GM23338 (cell line): ENCODE measurements at regions not wholly inside any gene's neighbourhood (a gene's known extent, or its start where the extent isn't known, plus 50 kb on each side); places are given as distances from the start of the nearest gene placed in this dataset.

Experiments
- ATAC-seq: fragments of 200-7000 bp; cut with Tn5 transposase; 3 replicates; pipeline ENCODE4 v1.9.1; 2020
- DNase-seq: peaks from one replicate; pipeline ENCODE4 v3.0.0-alpha.2; 2015; ENCODE audit warnings: low spot score
- H2AFZ ChIP-seq: fragments of 200-600 bp; sonication (generic); 2 replicates; pipeline ENCODE4 v1.8.0; 2016; ENCODE audit warnings: antibody characterized with exemption, mild to moderate bottlenecking, moderate library complexity
- H3F3A ChIP-seq: fragments of 200-600 bp; sonication (generic); replicated peaks from 2 replicates; pipeline ENCODE4 v1.8.0; 2017; ENCODE audit warnings: antibody characterized with exemption, mixed run types, low read depth
- H3K27ac ChIP-seq: fragments of 200-600 bp; sonication (generic); 2 replicates; pipeline ENCODE4 v1.6.1; 2016; ENCODE audit warnings: low read depth
- H3K27me3 ChIP-seq: fragments of 200-600 bp; sonication (generic); 2 replicates; pipeline ENCODE4 v1.8.0; 2016; ENCODE audit warnings: mild to moderate bottlenecking, mixed run types, moderate library complexity; ENCODE audit not compliant: insufficient read depth
- H3K36me3 ChIP-seq: fragments of 200-600 bp; sonication (generic); 2 replicates; pipeline ENCODE4 v1.8.0; 2016; ENCODE audit warnings: mild to moderate bottlenecking; ENCODE audit not compliant: insufficient read depth
- H3K4me1 ChIP-seq: fragments of 200-600 bp; sonication (generic); 2 replicates; pipeline ENCODE4 v1.8.0; 2016; ENCODE audit warnings: mild to moderate bottlenecking, moderate library complexity; ENCODE audit not compliant: insufficient read depth
- H3K4me2 ChIP-seq: fragments of 200-600 bp; sonication (generic); 2 replicates; pipeline ENCODE4 v1.7.1; 2017; ENCODE audit warnings: mixed run types
- H3K4me3 ChIP-seq: fragments of 200-600 bp; sonication (generic); 2 replicates; pipeline ENCODE4 v1.6.1; 2016; ENCODE audit warnings: mixed run types
- H3K79me2 ChIP-seq: fragments of 200-600 bp; sonication (generic); replicated peaks from 2 replicates; pipeline ENCODE4 v1.8.0; 2017; ENCODE audit warnings: mild to moderate bottlenecking; ENCODE audit not compliant: insufficient read depth
- H3K9me2 ChIP-seq: fragments of 200-600 bp; sonication (generic); 2 replicates; pipeline ENCODE4 v1.8.0; 2017; ENCODE audit not compliant: insufficient read depth
- H4K20me1 ChIP-seq: fragments of 200-600 bp; sonication (generic); replicated peaks from 2 replicates; pipeline ENCODE4 v1.8.0; 2017; ENCODE audit warnings: mild to moderate bottlenecking; ENCODE audit not compliant: insufficient read depth
- H3K27ac Mint-ChIP-seq: 2 replicates; pipeline ENCODE4 v1.8.0; 2020; ENCODE audit warnings: inconsistent platforms, mild to moderate bottlenecking, moderate library complexity, mixed read lengths
- H3K27me3 Mint-ChIP-seq: 3 replicates; pipeline ENCODE4 v1.8.0; 2022; ENCODE audit warnings: low read depth, mild to moderate bottlenecking, moderate library complexity, mixed read lengths, inconsistent platforms; ENCODE audit not compliant: insufficient read depth, poor library complexity
- H3K36me3 Mint-ChIP-seq: 3 replicates; pipeline ENCODE4 v1.8.0; 2021; ENCODE audit warnings: low read depth, mild to moderate bottlenecking, inconsistent platforms, moderate library complexity, mixed read lengths
- H3K4me1 Mint-ChIP-seq: 3 replicates; pipeline ENCODE4 v1.8.0; 2020; ENCODE audit warnings: mild to moderate bottlenecking, inconsistent platforms, mixed read lengths
- H3K4me3 Mint-ChIP-seq: 3 replicates; pipeline ENCODE4 v1.8.0; 2021; ENCODE audit warnings: moderate library complexity, mild to moderate bottlenecking, inconsistent platforms, mixed read lengths
- H3K9me3 Mint-ChIP-seq: 3 replicates; pipeline ENCODE4 v1.8.0; 2020; ENCODE audit warnings: moderate library complexity, mild to moderate bottlenecking, inconsistent platforms, mixed read lengths
- CREB1 ChIP-seq: fragments of 250-450 bp; sonication (Bioruptor Pico); IDR thresholded peaks from 2 replicates; pipeline ENCODE4 v1.5.0; 2020; ENCODE audit warnings: low read depth, mild to moderate bottlenecking, moderate library complexity
- EZH2phosphoT487 ChIP-seq: fragments of 200-600 bp; sonication (generic); IDR thresholded peaks from one replicate; pipeline ENCODE4 v1.8.1; 2018; ENCODE audit warnings: antibody characterized with exemption; ENCODE audit not compliant: unreplicated experiment
- JUNB ChIP-seq: IDR thresholded peaks from one replicate; pipeline ENCODE4 v1.6.1; 2016; ENCODE audit warnings: antibody characterized with exemption; ENCODE audit not compliant: unreplicated experiment
- NANOG ChIP-seq: IDR thresholded peaks from 2 replicates; pipeline ENCODE4 v1.6.1; 2016; ENCODE audit warnings: antibody characterized with exemption, borderline replicate concordance
- POLR2AphosphoS5 ChIP-seq: IDR thresholded peaks from 2 replicates; pipeline ENCODE4 v1.6.1; 2016; ENCODE audit warnings: antibody characterized with exemption, low read depth
- STAT1 ChIP-seq: IDR thresholded peaks from one replicate; pipeline ENCODE4 v1.6.1; 2016; ENCODE audit warnings: antibody characterized with exemption; ENCODE audit not compliant: unreplicated experiment
- ZNF114 ChIP-seq: fragments of 250-450 bp; sonication (Bioruptor Pico); IDR thresholded peaks from 2 replicates; pipeline ENCODE4 v1.5.0; 2020; ENCODE audit warnings: mild to moderate bottlenecking, moderate library complexity
- ZNF331 ChIP-seq: fragments of 250-450 bp; sonication (Bioruptor Pico); IDR thresholded peaks from 2 replicates; pipeline ENCODE4 v1.5.0; 2020; ENCODE audit warnings: low read depth, mild to moderate bottlenecking, moderate library complexity
- TF ChIP-seq, protein P1 (sequence below), 2 experiments: fragments of 200-600 bp in 1 of 2; sonication (generic) in 1 of 2; conservative IDR thresholded peaks; 2 replicates each; pipeline versions ENCODE4 v1.5.1 to v1.6.1; 2016 to 2017; ENCODE audit warnings: antibody characterized with exemption in 2 of 2, low read depth in 2 of 2, mild to moderate bottlenecking in 2 of 2, moderate library complexity in 1 of 2
- TF ChIP-seq, protein P2 (sequence below): fragments of 250-450 bp; sonication (Bioruptor Pico); IDR thresholded peaks from 2 replicates; pipeline ENCODE4 v1.5.0; 2020; ENCODE audit warnings: mild to moderate bottlenecking, moderate library complexity
- TF ChIP-seq, protein P3 (sequence below): IDR thresholded peaks from 2 replicates; pipeline ENCODE4 v1.6.1; 2016; ENCODE audit warnings: antibody characterized with exemption
- TF ChIP-seq, protein P4 (sequence below): IDR thresholded peaks from one replicate; pipeline ENCODE4 v1.6.1; 2018; ENCODE audit warnings: antibody characterized with exemption; ENCODE audit not compliant: unreplicated experiment

DNA sequence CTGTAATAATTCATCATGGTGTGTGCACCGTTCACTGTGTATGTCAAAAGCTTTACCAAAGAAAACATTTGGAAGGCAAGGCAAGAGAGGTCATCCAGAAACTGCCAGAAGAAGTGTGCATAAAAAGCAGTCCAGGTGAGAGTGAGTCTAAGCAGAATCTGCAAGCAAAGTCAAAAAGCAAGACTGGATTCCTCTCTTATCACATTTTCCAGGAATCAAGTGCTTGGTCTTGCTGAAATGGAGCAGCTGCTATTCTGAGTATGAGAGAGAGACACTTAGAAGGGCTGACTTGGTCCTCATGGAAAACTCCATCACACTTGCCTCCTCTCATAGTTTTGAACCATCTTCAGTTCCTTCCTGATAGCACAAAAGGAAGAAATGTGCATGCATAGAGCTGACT is 231.3 kb downstream of the ANAPC1 start:
- H3K4me2 ChIP-seq, result no peak overlapping the region
- H3K27ac ChIP-seq, result no peak overlapping the region
- H3K4me1 Mint-ChIP-seq, result no peaks in the 10 kb centered on the region; the same call in 2 of the 3 replicates
- TF ChIP-seq JUNB (no peak), ZNF331 (CRISPR knock-in tag) (no peak), EZH2phosphoT487 (no peak), ZNF114 (CRISPR knock-in tag) (no peak), POLR2AphosphoS5 (no peak), CREB1 (CRISPR knock-in tag) (no peak), NANOG (no peak), STAT1 (no peak)
- TF ChIP-seq, protein P1, sequence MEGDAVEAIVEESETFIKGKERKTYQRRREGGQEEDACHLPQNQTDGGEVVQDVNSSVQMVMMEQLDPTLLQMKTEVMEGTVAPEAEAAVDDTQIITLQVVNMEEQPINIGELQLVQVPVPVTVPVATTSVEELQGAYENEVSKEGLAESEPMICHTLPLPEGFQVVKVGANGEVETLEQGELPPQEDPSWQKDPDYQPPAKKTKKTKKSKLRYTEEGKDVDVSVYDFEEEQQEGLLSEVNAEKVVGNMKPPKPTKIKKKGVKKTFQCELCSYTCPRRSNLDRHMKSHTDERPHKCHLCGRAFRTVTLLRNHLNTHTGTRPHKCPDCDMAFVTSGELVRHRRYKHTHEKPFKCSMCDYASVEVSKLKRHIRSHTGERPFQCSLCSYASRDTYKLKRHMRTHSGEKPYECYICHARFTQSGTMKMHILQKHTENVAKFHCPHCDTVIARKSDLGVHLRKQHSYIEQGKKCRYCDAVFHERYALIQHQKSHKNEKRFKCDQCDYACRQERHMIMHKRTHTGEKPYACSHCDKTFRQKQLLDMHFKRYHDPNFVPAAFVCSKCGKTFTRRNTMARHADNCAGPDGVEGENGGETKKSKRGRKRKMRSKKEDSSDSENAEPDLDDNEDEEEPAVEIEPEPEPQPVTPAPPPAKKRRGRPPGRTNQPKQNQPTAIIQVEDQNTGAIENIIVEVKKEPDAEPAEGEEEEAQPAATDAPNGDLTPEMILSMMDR (conservative IDR thresholded peaks at IDR 0.05; ENCODE audit: low read depth in 2 of 2), result no peak
- TF ChIP-seq, protein P2, sequence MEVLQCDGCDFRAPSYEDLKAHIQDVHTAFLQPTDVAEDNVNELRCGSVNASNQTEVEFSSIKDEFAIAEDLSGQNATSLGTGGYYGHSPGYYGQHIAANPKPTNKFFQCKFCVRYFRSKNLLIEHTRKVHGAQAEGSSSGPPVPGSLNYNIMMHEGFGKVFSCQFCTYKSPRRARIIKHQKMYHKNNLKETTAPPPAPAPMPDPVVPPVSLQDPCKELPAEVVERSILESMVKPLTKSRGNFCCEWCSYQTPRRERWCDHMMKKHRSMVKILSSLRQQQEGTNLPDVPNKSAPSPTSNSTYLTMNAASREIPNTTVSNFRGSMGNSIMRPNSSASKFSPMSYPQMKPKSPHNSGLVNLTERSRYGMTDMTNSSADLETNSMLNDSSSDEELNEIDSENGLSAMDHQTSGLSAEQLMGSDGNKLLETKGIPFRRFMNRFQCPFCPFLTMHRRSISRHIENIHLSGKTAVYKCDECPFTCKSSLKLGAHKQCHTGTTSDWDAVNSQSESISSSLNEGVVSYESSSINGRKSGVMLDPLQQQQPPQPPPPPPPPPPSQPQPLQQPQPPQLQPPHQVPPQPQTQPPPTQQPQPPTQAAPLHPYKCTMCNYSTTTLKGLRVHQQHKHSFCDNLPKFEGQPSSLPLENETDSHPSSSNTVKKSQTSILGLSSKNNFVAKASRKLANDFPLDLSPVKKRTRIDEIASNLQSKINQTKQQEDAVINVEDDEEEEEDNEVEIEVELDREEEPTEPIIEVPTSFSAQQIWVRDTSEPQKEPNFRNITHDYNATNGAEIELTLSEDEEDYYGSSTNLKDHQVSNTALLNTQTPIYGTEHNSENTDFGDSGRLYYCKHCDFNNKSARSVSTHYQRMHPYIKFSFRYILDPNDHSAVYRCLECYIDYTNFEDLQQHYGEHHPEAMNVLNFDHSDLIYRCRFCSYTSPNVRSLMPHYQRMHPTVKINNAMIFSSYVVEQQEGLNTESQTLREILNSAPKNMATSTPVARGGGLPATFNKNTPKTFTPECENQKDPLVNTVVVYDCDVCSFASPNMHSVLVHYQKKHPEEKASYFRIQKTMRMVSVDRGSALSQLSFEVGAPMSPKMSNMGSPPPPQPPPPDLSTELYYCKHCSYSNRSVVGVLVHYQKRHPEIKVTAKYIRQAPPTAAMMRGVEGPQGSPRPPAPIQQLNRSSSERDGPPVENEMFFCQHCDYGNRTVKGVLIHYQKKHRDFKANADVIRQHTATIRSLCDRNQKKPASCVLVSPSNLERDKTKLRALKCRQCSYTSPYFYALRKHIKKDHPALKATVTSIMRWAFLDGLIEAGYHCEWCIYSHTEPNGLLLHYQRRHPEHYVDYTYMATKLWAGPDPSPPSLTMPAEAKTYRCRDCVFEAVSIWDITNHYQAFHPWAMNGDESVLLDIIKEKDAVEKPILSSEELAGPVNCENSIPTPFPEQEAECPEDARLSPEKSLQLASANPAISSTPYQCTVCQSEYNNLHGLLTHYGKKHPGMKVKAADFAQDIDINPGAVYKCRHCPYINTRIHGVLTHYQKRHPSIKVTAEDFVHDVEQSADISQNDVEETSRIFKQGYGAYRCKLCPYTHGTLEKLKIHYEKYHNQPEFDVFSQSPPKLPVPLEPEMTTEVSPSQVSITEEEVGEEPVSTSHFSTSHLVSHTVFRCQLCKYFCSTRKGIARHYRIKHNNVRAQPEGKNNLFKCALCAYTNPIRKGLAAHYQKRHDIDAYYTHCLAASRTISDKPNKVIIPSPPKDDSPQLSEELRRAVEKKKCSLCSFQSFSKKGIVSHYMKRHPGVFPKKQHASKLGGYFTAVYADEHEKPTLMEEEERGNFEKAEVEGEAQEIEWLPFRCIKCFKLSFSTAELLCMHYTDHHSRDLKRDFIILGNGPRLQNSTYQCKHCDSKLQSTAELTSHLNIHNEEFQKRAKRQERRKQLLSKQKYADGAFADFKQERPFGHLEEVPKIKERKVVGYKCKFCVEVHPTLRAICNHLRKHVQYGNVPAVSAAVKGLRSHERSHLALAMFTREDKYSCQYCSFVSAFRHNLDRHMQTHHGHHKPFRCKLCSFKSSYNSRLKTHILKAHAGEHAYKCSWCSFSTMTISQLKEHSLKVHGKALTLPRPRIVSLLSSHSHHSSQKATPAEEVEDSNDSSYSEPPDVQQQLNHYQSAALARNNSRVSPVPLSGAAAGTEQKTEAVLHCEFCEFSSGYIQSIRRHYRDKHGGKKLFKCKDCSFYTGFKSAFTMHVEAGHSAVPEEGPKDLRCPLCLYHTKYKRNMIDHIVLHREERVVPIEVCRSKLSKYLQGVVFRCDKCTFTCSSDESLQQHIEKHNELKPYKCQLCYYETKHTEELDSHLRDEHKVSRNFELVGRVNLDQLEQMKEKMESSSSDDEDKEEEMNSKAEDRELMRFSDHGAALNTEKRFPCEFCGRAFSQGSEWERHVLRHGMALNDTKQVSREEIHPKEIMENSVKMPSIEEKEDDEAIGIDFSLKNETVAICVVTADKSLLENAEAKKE (CRISPR knock-in tag), result no peak
- TF ChIP-seq, protein P3, sequence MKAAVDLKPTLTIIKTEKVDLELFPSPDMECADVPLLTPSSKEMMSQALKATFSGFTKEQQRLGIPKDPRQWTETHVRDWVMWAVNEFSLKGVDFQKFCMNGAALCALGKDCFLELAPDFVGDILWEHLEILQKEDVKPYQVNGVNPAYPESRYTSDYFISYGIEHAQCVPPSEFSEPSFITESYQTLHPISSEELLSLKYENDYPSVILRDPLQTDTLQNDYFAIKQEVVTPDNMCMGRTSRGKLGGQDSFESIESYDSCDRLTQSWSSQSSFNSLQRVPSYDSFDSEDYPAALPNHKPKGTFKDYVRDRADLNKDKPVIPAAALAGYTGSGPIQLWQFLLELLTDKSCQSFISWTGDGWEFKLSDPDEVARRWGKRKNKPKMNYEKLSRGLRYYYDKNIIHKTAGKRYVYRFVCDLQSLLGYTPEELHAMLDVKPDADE, result no peak
- TF ChIP-seq, protein P4, sequence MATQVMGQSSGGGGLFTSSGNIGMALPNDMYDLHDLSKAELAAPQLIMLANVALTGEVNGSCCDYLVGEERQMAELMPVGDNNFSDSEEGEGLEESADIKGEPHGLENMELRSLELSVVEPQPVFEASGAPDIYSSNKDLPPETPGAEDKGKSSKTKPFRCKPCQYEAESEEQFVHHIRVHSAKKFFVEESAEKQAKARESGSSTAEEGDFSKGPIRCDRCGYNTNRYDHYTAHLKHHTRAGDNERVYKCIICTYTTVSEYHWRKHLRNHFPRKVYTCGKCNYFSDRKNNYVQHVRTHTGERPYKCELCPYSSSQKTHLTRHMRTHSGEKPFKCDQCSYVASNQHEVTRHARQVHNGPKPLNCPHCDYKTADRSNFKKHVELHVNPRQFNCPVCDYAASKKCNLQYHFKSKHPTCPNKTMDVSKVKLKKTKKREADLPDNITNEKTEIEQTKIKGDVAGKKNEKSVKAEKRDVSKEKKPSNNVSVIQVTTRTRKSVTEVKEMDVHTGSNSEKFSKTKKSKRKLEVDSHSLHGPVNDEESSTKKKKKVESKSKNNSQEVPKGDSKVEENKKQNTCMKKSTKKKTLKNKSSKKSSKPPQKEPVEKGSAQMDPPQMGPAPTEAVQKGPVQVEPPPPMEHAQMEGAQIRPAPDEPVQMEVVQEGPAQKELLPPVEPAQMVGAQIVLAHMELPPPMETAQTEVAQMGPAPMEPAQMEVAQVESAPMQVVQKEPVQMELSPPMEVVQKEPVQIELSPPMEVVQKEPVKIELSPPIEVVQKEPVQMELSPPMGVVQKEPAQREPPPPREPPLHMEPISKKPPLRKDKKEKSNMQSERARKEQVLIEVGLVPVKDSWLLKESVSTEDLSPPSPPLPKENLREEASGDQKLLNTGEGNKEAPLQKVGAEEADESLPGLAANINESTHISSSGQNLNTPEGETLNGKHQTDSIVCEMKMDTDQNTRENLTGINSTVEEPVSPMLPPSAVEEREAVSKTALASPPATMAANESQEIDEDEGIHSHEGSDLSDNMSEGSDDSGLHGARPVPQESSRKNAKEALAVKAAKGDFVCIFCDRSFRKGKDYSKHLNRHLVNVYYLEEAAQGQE, result no peak
- H3K4me1 ChIP-seq, result no peaks in the 10 kb centered on the region
- H3K9me2 ChIP-seq, result no peaks in the 10 kb centered on the region
- H4K20me1 ChIP-seq, result no peaks in the 10 kb centered on the region
- no peaks in the 10 kb centered on the region for H3K9me3 Mint-ChIP-seq
- ATAC-seq, result no peak
- DNase-seq, result no peak
- no peak overlapping the region for H3K4me3 Mint-ChIP-seq
- no peaks in the 10 kb centered on the region for H3F3A ChIP-seq
- peaks cover 2% of the 10 kb centered on the region for H3K27me3 Mint-ChIP-seq
- H3K27ac Mint-ChIP-seq, result no peak overlapping the region
- H3K27me3 ChIP-seq, result no peaks in the 10 kb centered on the region
- no peaks in the 10 kb centered on the region for H3K36me3 Mint-ChIP-seq
- no peak overlapping the region for H2AFZ ChIP-seq
- no peak overlapping the region for H3K4me3 ChIP-seq
- H3K79me2 ChIP-seq, result no peaks in the 10 kb centered on the region
- H3K36me3 ChIP-seq, result no peaks in the 10 kb centered on the region
